Choroid plexus epithelial cell (primary cell): ENCODE measurements at regions not wholly inside any gene's neighbourhood (a gene's known extent, or its start where the extent isn't known, plus 50 kb on each side); places are given as distances from the start of the nearest gene placed in this dataset.

Experiments
- DNase-seq: peaks from one replicate; pipeline ENCODE4 v3.0.0-alpha.2; 2010; ENCODE audit warnings: low read depth
- H3K4me3 ChIP-seq: 2 replicates; pipeline ENCODE4 v1.5.1; 2011; ENCODE audit warnings: low read depth, mild to moderate bottlenecking, control low read depth, low read length, moderate library complexity
- TF ChIP-seq, protein P1 (sequence below): conservative IDR thresholded peaks from 2 replicates; pipeline ENCODE4 v1.5.1; 2011; ENCODE audit warnings: low read depth, mild to moderate bottlenecking, control low read depth, inconsistent platforms, low read length, moderate library complexity

DNA sequence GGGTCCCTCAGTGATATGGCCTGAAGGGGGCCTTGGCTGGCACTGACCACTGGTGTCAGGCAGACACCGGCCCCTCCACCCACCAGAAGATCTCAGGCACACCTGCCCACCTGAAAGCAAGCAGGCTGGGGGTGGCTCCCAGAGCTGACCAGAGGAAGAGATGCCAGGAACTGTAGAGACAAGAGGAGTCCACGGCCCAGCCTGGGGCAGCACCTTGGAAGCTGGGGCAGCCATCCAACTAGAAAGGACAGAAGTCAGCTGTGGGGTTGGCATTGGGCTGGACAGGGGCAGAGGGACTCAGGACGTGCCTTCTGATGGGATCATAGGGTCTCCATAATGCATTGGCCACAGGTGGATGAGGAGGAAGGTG lies 144.3 kb downstream of the ZNF248 start:
- TF ChIP-seq, protein P1, sequence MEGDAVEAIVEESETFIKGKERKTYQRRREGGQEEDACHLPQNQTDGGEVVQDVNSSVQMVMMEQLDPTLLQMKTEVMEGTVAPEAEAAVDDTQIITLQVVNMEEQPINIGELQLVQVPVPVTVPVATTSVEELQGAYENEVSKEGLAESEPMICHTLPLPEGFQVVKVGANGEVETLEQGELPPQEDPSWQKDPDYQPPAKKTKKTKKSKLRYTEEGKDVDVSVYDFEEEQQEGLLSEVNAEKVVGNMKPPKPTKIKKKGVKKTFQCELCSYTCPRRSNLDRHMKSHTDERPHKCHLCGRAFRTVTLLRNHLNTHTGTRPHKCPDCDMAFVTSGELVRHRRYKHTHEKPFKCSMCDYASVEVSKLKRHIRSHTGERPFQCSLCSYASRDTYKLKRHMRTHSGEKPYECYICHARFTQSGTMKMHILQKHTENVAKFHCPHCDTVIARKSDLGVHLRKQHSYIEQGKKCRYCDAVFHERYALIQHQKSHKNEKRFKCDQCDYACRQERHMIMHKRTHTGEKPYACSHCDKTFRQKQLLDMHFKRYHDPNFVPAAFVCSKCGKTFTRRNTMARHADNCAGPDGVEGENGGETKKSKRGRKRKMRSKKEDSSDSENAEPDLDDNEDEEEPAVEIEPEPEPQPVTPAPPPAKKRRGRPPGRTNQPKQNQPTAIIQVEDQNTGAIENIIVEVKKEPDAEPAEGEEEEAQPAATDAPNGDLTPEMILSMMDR: no peak
- DNase-seq: no peak

DNA sequence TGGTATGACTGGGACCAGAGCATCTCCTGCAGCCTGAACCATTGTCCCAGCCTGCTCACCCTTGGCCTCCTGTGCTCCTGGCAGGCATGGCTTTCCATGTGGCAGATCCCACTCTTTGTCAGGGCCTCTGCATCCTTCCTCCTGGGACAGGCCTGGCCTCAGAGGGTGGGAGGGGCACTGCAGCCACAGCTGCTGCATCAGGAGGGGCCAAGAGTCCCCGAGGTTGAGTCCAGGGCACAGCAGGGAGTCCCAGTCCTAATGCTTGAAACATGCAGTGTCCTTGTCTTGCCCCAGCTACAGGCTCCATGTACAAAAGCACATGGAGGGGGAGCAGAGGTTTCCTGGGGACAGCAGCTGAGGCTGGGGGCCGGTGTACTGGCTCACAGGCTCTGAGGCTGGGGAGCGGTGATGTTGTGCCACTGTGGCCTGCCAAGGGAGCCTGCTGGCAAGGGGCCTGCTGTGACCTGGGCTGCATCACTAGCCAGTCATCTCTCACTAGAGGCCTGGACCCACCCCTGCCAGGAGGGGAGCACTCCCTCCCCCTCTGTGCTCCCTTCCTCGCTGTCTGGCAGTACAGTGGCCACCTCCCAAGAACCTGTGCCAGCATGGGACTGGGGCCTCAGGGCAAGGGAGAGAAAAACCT lies 144.8 kb downstream of the ZNF248 start:
- DNase-seq: no peak
- TF ChIP-seq, protein P1: no peak
- H3K4me3 ChIP-seq: no peak overlapping the region

More for the DNA sequence above, 144.3 kb downstream of the ZNF248 start:
- H3K4me3 ChIP-seq: no peak overlapping the region

DNA sequence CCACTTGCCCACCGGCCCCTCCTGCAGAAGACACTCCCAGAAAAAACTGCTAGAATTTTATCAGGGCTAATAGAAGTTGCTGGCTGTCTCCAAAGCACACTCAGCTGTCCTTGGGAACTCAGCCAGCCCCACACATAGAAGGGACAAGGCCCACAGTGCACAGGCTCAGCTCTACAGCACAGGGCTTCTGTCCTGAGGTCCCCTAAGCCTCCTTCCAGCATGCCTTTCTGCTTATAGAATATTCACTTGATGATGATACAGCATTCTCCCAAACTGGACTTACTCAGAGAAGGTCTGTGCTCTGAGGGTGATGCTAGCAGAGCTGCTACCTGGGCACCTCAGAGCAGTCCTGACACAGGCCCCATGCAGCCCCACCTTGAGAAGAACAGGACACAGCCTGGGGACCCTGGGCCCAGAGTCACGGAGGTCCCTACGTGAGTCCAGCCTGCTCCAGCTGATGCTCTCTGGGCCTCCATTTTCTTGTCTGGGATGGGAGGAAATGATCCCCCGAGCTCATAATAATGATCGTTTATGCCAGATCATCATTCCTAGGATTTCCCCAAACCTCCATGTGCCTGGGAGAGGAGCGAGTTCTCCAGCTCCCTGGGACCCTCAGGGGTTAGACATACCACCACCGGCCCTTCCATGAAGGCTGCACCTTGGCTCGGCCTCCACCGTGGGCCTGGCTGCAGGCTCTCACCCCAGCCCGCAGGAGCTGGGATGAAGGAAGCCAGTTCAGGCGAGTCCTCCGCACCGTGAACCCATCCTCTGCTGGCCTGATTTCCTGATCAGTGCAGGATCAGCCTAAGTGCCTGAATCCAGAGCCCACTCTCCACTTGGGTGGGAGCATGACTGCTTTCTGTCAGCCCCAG lies 145.6 kb downstream of the ZNF248 start:
- H3K4me3 ChIP-seq: no peak overlapping the region
- no peak for DNase-seq
- TF ChIP-seq, protein P1: no peak

- no peak overlapping the region for H3K4me3 ChIP-seq
- TF ChIP-seq, protein P1: no peak
- DNase-seq: no peak
Observed at GRCh38 chr10:37710831-37711616, 146.4 kb downstream of the ZNF248 start.

DNA sequence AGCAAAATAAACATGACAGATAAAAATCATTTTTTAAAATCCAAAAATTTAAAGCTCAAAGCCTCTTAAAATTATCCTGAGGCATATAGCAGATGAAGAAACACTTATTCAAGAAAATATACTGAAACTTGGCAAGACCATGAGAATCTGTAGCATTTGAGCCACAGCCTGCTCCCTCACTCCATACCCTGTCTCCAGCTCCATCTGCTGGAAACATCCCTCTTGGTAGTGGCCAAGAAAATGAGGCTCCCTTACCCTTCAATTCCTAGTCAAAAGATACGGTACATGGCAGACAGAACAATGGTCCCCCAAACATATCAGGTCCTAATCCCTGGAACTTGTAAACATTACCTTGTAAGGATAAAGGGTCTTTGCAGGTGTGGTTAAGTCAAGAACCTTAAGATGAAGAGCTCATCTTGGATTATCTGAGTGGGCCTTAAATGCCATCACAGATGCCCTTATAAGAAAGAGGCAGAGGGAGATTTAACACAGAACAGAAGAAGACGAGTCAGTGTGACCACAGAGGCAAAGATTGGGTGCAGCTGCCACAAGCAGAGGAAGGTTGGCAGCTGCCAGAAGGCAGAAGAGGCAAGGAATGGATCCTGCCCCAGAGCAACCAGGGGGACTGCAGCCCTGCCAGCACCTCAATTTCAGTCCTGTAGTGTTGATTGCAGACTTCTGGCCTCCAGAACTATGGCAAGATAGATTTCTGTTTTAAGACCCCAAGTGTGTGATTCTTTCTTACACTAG lies 149.4 kb downstream of the ZNF248 start:
- TF ChIP-seq, protein P1: no peak
- no peak for DNase-seq
- H3K4me3 ChIP-seq: no peak overlapping the region

DNA sequence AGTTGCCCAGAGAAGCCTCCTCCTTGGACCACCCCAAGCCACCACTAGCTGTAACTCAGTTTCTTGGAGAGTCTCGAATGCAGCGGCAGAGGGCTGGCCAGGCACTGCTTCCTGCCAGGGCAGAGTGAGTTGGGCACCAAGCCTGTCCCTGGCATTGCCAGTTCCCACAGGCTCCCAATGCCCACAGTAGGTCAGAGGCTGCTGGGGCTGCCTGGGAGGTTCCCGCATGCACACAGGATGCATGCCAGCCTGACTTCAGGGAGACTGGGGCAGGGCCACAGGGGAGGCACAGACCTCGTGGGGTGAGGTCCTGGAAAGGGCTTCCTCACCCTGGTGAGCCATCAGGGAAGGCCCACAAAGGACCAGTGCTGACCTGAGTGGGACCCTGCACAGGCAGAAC lies 152.8 kb downstream of the ZNF248 start:
- no peak for DNase-seq
- H3K4me3 ChIP-seq: no peak overlapping the region
- TF ChIP-seq, protein P1: no peak
